ENCODE measurements at regions not wholly inside any gene's neighbourhood (a gene's known extent, or its start where the extent isn't known, plus 50 kb on each side); places are given as distances from the start of the nearest gene placed in this dataset.

DNA sequence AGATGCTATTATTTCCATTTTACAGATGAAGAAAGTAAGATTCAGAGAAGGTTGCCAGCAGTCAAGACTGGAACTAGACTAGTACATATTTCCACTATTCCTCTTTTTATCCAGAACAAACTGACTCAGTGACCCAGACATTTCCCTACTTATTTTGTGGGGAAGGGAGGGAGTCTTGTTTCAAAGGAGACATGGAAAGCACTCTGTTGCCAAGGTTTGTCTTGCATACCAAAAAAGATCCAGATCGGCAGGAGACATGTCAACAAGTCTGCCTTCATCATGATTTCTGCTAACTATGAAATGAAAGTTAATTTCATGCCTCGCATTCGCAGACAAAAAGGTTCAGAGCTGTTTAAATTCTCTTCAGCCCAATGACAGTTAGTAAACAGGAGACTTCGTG, 328.3 kb downstream of the DHX15 start:
- H3K27me3 ChIP-seq = no peaks in the 10 kb centered on the region
- H3K9ac ChIP-seq = no peak overlapping the region
- H3K27ac ChIP-seq = no peak overlapping the region
- H2AFZ ChIP-seq (replicated peaks) = no peak overlapping the region
- H3F3A ChIP-seq (ENCODE audit: low read depth) = no peaks in the 10 kb centered on the region
- Mint-ChIP-seq H3K9me3 (no peaks in the 10 kb centered on the region), H3K4me1 (peaks cover 22% of the 10 kb centered on the region), H3K27me3 (ENCODE audit: insufficient read depth, low read depth) (peaks cover 2% of the 10 kb centered on the region), H3K4me3 (no peak overlapping the region), H3K36me3 (no peaks in the 10 kb centered on the region), H3K27ac (no peak overlapping the region)
- no peak overlapping the region for H3K4me2 ChIP-seq
- no peaks in the 10 kb centered on the region for H3K79me2 ChIP-seq (ENCODE audit: low read depth)
- H3K4me3 ChIP-seq = no peak overlapping the region
- no peak for DNase-seq (ENCODE audit: low spot score)
- H4K20me1 ChIP-seq (ENCODE audit: low read depth) = no peaks in the 10 kb centered on the region
- no peaks in the 10 kb centered on the region for H3K36me3 ChIP-seq
- H3K9me3 ChIP-seq (ENCODE audit: low read depth) = no peaks in the 10 kb centered on the region
- TF ChIP-seq EZH2phosphoT487 (IDR thresholded peaks at IDR 0.05) (no peak), EZH2 (IDR thresholded peaks at IDR 0.05) (no peak)
- TF ChIP-seq, protein P1, sequence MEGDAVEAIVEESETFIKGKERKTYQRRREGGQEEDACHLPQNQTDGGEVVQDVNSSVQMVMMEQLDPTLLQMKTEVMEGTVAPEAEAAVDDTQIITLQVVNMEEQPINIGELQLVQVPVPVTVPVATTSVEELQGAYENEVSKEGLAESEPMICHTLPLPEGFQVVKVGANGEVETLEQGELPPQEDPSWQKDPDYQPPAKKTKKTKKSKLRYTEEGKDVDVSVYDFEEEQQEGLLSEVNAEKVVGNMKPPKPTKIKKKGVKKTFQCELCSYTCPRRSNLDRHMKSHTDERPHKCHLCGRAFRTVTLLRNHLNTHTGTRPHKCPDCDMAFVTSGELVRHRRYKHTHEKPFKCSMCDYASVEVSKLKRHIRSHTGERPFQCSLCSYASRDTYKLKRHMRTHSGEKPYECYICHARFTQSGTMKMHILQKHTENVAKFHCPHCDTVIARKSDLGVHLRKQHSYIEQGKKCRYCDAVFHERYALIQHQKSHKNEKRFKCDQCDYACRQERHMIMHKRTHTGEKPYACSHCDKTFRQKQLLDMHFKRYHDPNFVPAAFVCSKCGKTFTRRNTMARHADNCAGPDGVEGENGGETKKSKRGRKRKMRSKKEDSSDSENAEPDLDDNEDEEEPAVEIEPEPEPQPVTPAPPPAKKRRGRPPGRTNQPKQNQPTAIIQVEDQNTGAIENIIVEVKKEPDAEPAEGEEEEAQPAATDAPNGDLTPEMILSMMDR (IDR thresholded peaks at IDR 0.05) = no peak
- H3K4me1 ChIP-seq = peaks cover 17% of the 10 kb centered on the region

DNA sequence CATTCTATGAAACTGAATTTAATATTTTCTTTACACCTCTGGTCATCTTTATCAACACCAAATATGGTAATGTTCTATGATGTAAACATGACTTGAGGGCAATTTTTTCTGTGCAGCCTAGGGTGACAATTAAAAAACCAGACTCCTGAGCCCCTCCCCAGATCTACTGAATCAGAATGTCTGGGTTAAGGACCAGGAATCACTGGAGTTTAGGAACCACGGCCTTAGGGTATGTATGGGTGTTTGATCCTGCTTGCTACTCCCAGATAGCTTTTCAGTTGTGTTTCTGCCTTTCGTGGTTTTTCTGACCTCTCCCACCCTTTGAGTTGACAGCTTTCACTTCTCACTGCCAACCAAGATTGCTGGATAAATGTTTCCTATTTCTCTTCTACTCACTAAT, 332.2 kb downstream of the DHX15 start:
- Histone ChIP-seq H3K4me1 (peaks cover 24% of the 10 kb centered on the region), H3K9me3 (ENCODE audit: low read depth) (no peaks in the 10 kb centered on the region), H3K4me2 (no peak overlapping the region), H3F3A (ENCODE audit: low read depth) (no peaks in the 10 kb centered on the region), H3K79me2 (ENCODE audit: low read depth) (no peaks in the 10 kb centered on the region), H3K27me3 (no peaks in the 10 kb centered on the region), H3K36me3 (no peaks in the 10 kb centered on the region), H2AFZ (replicated peaks) (no peak overlapping the region), H3K9ac (no peak overlapping the region), H3K4me3 (no peak overlapping the region), H3K27ac (no peak overlapping the region), H4K20me1 (ENCODE audit: low read depth) (no peaks in the 10 kb centered on the region)
- Mint-ChIP-seq H3K27me3 (ENCODE audit: insufficient read depth, low read depth) (no peaks in the 10 kb centered on the region), H3K4me3 (no peak overlapping the region), H3K36me3 (no peaks in the 10 kb centered on the region), H3K9me3 (no peaks in the 10 kb centered on the region), H3K27ac (no peak overlapping the region), H3K4me1 (peaks cover 40% of the 10 kb centered on the region)
- TF ChIP-seq, protein P1 (IDR thresholded peaks at IDR 0.05) = no peak
- no peak for TF ChIP-seq EZH2 (IDR thresholded peaks at IDR 0.05)
- TF ChIP-seq EZH2phosphoT487 (IDR thresholded peaks at IDR 0.05) = no peak
- DNase-seq (ENCODE audit: low spot score) = no peak

DNA sequence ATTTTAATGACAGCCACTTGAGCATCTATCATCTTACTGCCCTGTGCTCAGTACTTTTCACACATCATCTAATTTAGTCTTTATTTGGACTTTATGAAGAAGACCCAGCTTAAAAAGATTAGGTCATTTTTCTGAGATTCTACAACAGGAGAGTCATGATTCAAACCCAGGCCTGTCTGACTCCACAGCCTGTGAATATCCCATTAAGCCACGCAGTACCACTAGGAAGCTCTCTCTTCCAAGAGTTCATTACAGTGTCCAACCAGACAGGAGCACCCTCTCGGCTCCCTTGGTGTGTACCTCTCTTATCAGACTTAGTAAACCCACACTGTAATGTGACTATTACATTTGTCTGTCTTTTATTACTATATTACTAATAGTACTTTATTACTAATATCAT, 332.8 kb downstream of the DHX15 start:
- Histone ChIP-seq H3K9me3 (ENCODE audit: low read depth) (no peaks in the 10 kb centered on the region), H2AFZ (replicated peaks) (no peak overlapping the region), H3K79me2 (ENCODE audit: low read depth) (no peaks in the 10 kb centered on the region), H3K9ac (no peak overlapping the region), H3K4me3 (no peak overlapping the region), H4K20me1 (ENCODE audit: low read depth) (no peaks in the 10 kb centered on the region), H3K4me1 (peaks cover 19% of the 10 kb centered on the region), H3F3A (ENCODE audit: low read depth) (no peaks in the 10 kb centered on the region), H3K36me3 (no peaks in the 10 kb centered on the region), H3K27me3 (no peaks in the 10 kb centered on the region), H3K4me2 (no peak overlapping the region), H3K27ac (no peak overlapping the region)
- Mint-ChIP-seq H3K4me3 (no peak overlapping the region), H3K27me3 (ENCODE audit: insufficient read depth, low read depth) (no peaks in the 10 kb centered on the region), H3K9me3 (no peaks in the 10 kb centered on the region), H3K27ac (no peak overlapping the region), H3K4me1 (peaks cover 38% of the 10 kb centered on the region), H3K36me3 (no peaks in the 10 kb centered on the region)
- TF ChIP-seq EZH2 (IDR thresholded peaks at IDR 0.05) = no peak
- no peak for DNase-seq (ENCODE audit: low spot score)

DNA sequence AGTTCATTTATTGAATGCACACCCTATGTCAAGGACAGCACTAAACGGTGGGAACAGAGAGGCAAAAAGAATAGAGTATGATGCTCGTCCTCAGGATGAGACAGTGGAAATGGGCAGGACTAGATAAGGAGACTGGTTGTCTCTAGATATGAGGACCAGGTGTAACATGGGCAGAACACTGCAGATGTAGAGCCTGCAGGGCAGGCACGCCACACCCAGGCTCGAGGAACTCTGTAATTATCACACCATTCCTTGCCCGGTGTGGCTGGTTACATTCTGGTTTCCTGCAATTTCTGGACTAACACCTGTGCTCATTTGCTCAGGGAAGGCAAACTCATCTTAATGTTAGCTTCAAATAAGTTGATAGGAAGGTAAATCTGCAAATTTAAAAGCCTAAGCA, 334.4 kb downstream of the DHX15 start:
- Histone ChIP-seq H3K4me1 (peaks cover 16% of the 10 kb centered on the region), H3K27ac (no peak overlapping the region), H3K9me3 (ENCODE audit: low read depth) (no peaks in the 10 kb centered on the region), H3K9ac (no peak overlapping the region), H2AFZ (replicated peaks) (no peak overlapping the region), H3K27me3 (no peaks in the 10 kb centered on the region), H3K79me2 (ENCODE audit: low read depth) (no peaks in the 10 kb centered on the region), H3K4me3 (no peak overlapping the region), H3K4me2 (no peak overlapping the region), H3K36me3 (no peaks in the 10 kb centered on the region), H4K20me1 (ENCODE audit: low read depth) (no peaks in the 10 kb centered on the region), H3F3A (ENCODE audit: low read depth) (no peaks in the 10 kb centered on the region)
- Mint-ChIP-seq H3K4me1 (peaks cover 40% of the 10 kb centered on the region), H3K4me3 (no peak overlapping the region), H3K27ac (no peak overlapping the region), H3K27me3 (ENCODE audit: insufficient read depth, low read depth) (no peaks in the 10 kb centered on the region), H3K9me3 (no peaks in the 10 kb centered on the region), H3K36me3 (no peaks in the 10 kb centered on the region)
- TF ChIP-seq, protein P1 (IDR thresholded peaks at IDR 0.05) = no peak
- TF ChIP-seq EZH2phosphoT487 (IDR thresholded peaks at IDR 0.05) = no peak
- TF ChIP-seq EZH2 (IDR thresholded peaks at IDR 0.05) = no peak
- DNase-seq (ENCODE audit: low spot score) = no peak

Data from neural progenitor cell (in vitro differentiated cells).